SK-N-SH (cell line): ENCODE measurements at regions not wholly inside any gene's neighbourhood (a gene's known extent, or its start where the extent isn't known, plus 50 kb on each side); places are given as distances from the start of the nearest gene placed in this dataset.

Experiments used
- CTCF ChIA-PET: fragments of 300-600, 350-600 bp; formaldehyde crosslinking; extraction: SDS; loops from one replicate; lab custom pipeline; 2021; lab: Yijun Ruan, JAX
- POLR2A ChIA-PET: fragments of 350-600 bp; sonication (Branson Sonifier 250); formaldehyde crosslinking; extraction: SDS; loops from one replicate; lab custom pipeline; 2020; ENCODE audit warnings: antibody characterized with exemption, inconsistent platforms; lab: Yijun Ruan, JAX
- DNase-seq: peaks from one replicate; pipeline ENCODE4 v3.0.0; 2012
- H2AFZ ChIP-seq: fragments of 200-600 bp; sonication (generic); 2 replicates; pipeline ENCODE4 v1.8.1; 2016; ENCODE audit warnings: antibody characterized with exemption, mild to moderate bottlenecking, low read depth
- H3F3A ChIP-seq: fragments of 200-600 bp; sonication (generic); replicated peaks from 2 replicates; pipeline ENCODE3; 2016; ENCODE audit warnings: antibody characterized with exemption, mild to moderate bottlenecking; ENCODE audit not compliant: insufficient read depth
- H3K27ac ChIP-seq, 2 experiments: fragments of 200-500 bp in 1 of 2; fragments of 200-600 bp in 1 of 2; sonication (Bioruptor generic) in 1 of 2; sonication (generic), shearing (Covaris generic) in 1 of 2; 2 replicates each; pipeline versions ENCODE4 v1.5.1 to v1.6.1; 2014 to 2016; ENCODE audit warnings: low read depth in 2 of 2, inconsistent platforms in 1 of 2, low read length in 1 of 2, mild to moderate bottlenecking in 1 of 2, mixed read lengths in 1 of 2
- H3K27me3 ChIP-seq: fragments of 200-600 bp; sonication (generic), shearing (Covaris generic); 2 replicates; pipeline ENCODE4 v1.6.1; 2016; ENCODE audit warnings: mixed run types; ENCODE audit not compliant: insufficient read depth
- H3K36me3 ChIP-seq, 2 experiments: fragments of 200-500 bp in 1 of 2; fragments of 200-600 bp in 1 of 2; sonication (Bioruptor generic) in 1 of 2; sonication (generic) in 1 of 2; replicated peaks in 1 of 2; 2 replicates each; pipeline versions ENCODE3 to v1.5.1; 2014 to 2016; ENCODE audit warnings: low read length in 1 of 2, mild to moderate bottlenecking in 1 of 2; ENCODE audit not compliant: insufficient read depth in 2 of 2, control insufficient read depth in 1 of 2
- H3K4me1 ChIP-seq, 2 experiments: fragments of 200-500 bp in 1 of 2; fragments of 200-600 bp in 1 of 2; sonication (Bioruptor generic) in 1 of 2; sonication (generic), shearing (Covaris generic) in 1 of 2; 2 replicates each; pipeline versions ENCODE4 v1.5.1 to v1.6.1; 2014 to 2016; ENCODE audit warnings: low read depth in 1 of 2, low read length in 1 of 2, mixed run types in 1 of 2; ENCODE audit not compliant: insufficient read depth in 2 of 2, control insufficient read depth in 1 of 2
- H3K4me2 ChIP-seq: fragments of 200-600 bp; sonication (generic), shearing (Covaris generic); 2 replicates; pipeline ENCODE4 v1.6.1; 2017; ENCODE audit warnings: mixed run types
- H3K4me3 ChIP-seq, 2 experiments: fragments of 200-500 bp in 1 of 2; fragments of 200-600 bp in 1 of 2; sonication (Bioruptor generic) in 1 of 2; sonication (generic), shearing (Covaris generic) in 1 of 2; 2 replicates each; pipeline versions ENCODE4 v1.5.1 to v1.8.1; 2014 to 2016; ENCODE audit warnings: low read depth in 2 of 2, inconsistent platforms in 1 of 2, low read length in 1 of 2, mild to moderate bottlenecking in 1 of 2, mixed read lengths in 1 of 2, moderate library complexity in 1 of 2
- H3K79me2 ChIP-seq: fragments of 200-600 bp; sonication (generic); 2 replicates; pipeline ENCODE4 v1.8.1; 2017; ENCODE audit warnings: mild to moderate bottlenecking; ENCODE audit not compliant: insufficient read depth
- H3K9ac ChIP-seq: fragments of 200-600 bp; sonication (generic); 2 replicates; pipeline ENCODE4 v1.6.1; 2017; ENCODE audit warnings: mixed run types
- H3K9me2 ChIP-seq: fragments of 200-600 bp; sonication (generic); 2 replicates; pipeline ENCODE4 v1.6.1; 2017; ENCODE audit warnings: mixed run types
- H3K9me3 ChIP-seq: fragments of 200-600 bp; sonication (generic); 2 replicates; pipeline ENCODE4 v1.6.1; 2017; ENCODE audit warnings: mixed run types, mild to moderate bottlenecking, moderate library complexity
- H4K20me1 ChIP-seq: fragments of 200-600 bp; sonication (generic); 2 replicates; pipeline ENCODE4 v1.6.1; 2017; ENCODE audit warnings: mild to moderate bottlenecking, mixed run types; ENCODE audit not compliant: insufficient read depth
- CHD2 ChIP-seq: fragments of 150-350 bp; IDR thresholded peaks from 2 replicates; pipeline ENCODE4 v1.6.1; 2018; ENCODE audit warnings: low read length; ENCODE audit not compliant: partially characterized antibody
- ELF1 ChIP-seq: IDR thresholded peaks from 2 replicates; pipeline ENCODE4 v1.4.0; 2012
- FOSL2 ChIP-seq: IDR thresholded peaks from 2 replicates; pipeline ENCODE4 v1.4.0; 2012; ENCODE audit warnings: low read depth, mild to moderate bottlenecking, moderate library complexity, borderline replicate concordance
- FOXJ3 ChIP-seq: sonication (generic); formaldehyde crosslinking; IDR thresholded peaks from 2 replicates; pipeline ENCODE4 v1.5.1; 2020; ENCODE audit warnings: mild to moderate bottlenecking, missing genetic modification reagents
- FOXM1 ChIP-seq: IDR thresholded peaks from 2 replicates; pipeline ENCODE4 v1.4.0; 2012; ENCODE audit warnings: low read depth, mild to moderate bottlenecking
- JUND ChIP-seq: IDR thresholded peaks from 2 replicates; pipeline ENCODE4 v1.4.0; 2012
- MEF2A ChIP-seq: IDR thresholded peaks from 2 replicates; pipeline ENCODE4 v1.4.0; 2012; ENCODE audit warnings: low read depth, borderline replicate concordance
- NRF1 ChIP-seq: IDR thresholded peaks from 2 replicates; pipeline ENCODE4 v1.6.1; 2012; ENCODE audit warnings: low read depth, mild to moderate bottlenecking, low read length
- POLR2AphosphoS5 ChIP-seq: IDR thresholded peaks from 2 replicates; pipeline ENCODE4 v1.6.1; 2012; ENCODE audit warnings: low read depth, low read length
- TAF1 ChIP-seq: IDR thresholded peaks from 2 replicates; pipeline ENCODE4 v1.6.1; 2012; ENCODE audit warnings: low read depth, mild to moderate bottlenecking, low read length, moderate library complexity, borderline replicate concordance
- TCF12 ChIP-seq: IDR thresholded peaks from 2 replicates; pipeline ENCODE4 v1.4.0; 2012
- WGBS: methylation state at CpG from one replicate; pipeline ENCODE4 v1.1.6; 2017; ENCODE audit warnings: low lambda C conversion rate; 5-methylcytosine and 5-hydroxymethylcytosine counted together
- TF ChIP-seq, protein P1 (sequence below): IDR thresholded peaks from 2 replicates; pipeline ENCODE4 v1.4.0; 2012; ENCODE audit warnings: low read depth, borderline replicate concordance
- TF ChIP-seq, protein P2 (sequence below): IDR thresholded peaks from 2 replicates; pipeline ENCODE4 v1.4.0; 2012; ENCODE audit warnings: low read depth

DNA sequence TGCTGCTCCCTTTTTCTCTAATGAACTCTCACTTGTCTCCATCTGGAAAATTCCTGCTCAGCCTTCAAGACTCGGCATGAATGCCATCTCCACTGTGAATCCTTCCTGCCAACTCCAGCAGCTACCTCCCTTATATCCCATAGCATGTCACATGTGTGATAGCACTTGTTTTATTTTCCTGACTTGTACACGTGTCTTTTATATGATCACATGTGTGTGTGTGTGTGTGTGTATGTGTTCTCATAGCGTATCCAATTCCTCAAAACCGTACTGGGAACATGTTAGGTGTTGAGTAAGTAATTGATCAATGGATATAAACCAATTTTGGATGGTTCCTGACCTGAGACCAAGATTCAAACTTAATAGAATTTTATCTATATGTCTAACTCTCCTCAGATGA is 1107.7 kb downstream of the GALC start:
- POLR2A ChIA-PET = no interaction called here
- no peak for TF ChIP-seq ELF1
- TF ChIP-seq, protein P1, sequence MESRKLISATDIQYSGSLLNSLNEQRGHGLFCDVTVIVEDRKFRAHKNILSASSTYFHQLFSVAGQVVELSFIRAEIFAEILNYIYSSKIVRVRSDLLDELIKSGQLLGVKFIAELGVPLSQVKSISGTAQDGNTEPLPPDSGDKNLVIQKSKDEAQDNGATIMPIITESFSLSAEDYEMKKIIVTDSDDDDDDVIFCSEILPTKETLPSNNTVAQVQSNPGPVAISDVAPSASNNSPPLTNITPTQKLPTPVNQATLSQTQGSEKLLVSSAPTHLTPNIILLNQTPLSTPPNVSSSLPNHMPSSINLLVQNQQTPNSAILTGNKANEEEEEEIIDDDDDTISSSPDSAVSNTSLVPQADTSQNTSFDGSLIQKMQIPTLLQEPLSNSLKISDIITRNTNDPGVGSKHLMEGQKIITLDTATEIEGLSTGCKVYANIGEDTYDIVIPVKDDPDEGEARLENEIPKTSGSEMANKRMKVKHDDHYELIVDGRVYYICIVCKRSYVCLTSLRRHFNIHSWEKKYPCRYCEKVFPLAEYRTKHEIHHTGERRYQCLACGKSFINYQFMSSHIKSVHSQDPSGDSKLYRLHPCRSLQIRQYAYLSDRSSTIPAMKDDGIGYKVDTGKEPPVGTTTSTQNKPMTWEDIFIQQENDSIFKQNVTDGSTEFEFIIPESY = no peak
- TF ChIP-seq CHD2 = no peak
- no peak for TF ChIP-seq FOSL2
- TF ChIP-seq NRF1 = no peak
- TF ChIP-seq JUND = no peak
- WGBS = 5% methylated on average over 4 of the region's 4 CpGs

DNA sequence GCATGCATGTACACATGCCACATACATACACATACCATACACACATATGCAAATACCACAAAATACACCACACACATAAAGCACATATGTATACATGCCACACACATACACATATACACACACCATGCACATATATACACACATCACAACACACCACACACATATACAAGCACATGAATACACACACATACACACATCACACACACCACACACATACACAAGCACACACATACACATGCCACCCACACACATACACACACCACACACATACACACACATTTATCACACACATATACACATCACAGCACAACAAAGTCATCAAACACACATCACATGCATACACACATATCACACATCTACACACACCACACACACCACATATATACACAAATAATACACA is 1108.5 kb downstream of the GALC start:
- H3K79me2 ChIP-seq = no peaks in the 10 kb centered on the region
- ChIA-PET POLR2A (no interaction called here), CTCF (no interaction called here)
- H3K4me3 ChIP-seq = no peak overlapping the region
- no peaks in the 10 kb centered on the region for H3K9me3 ChIP-seq
- H3K9ac ChIP-seq = no peak overlapping the region
- H3K9me2 ChIP-seq = no peaks in the 10 kb centered on the region
- H3K4me1 ChIP-seq = no peaks in the 10 kb centered on the region
- H3K27me3 ChIP-seq = no peaks in the 10 kb centered on the region
- no peak for TF ChIP-seq POLR2AphosphoS5
- TF ChIP-seq, protein P1 = no peak
- no peak for TF ChIP-seq FOXJ3 (CRISPR knock-in tag)
- TF ChIP-seq ELF1 = no peak
- no peaks in the 10 kb centered on the region for H3K36me3 ChIP-seq
- H3K27ac ChIP-seq = no peak overlapping the region
- H3K4me2 ChIP-seq = no peak overlapping the region
- H2AFZ ChIP-seq = no peak overlapping the region
- DNase-seq = no peak
- H4K20me1 ChIP-seq = no peaks in the 10 kb centered on the region
- no peaks in the 10 kb centered on the region for H3F3A ChIP-seq

More for the DNA sequence above, 1107.7 kb downstream of the GALC start:
- Histone ChIP-seq H3K4me1 (no peaks in the 10 kb centered on the region), H3K4me2 (no peak overlapping the region), H3K9me2 (no peaks in the 10 kb centered on the region), H3K9me3 (no peaks in the 10 kb centered on the region), H3K79me2 (no peaks in the 10 kb centered on the region), H3K27me3 (no peaks in the 10 kb centered on the region), H3K36me3 (no peaks in the 10 kb centered on the region), H2AFZ (no peak overlapping the region), H4K20me1 (no peaks in the 10 kb centered on the region), H3K27ac (no peak overlapping the region), H3K4me3 (no peak overlapping the region), H3F3A (no peaks in the 10 kb centered on the region), H3K9ac (no peak overlapping the region)
- CTCF ChIA-PET = interaction anchor here (1.3 kb wide), 1 partner anchor 10 kb away, joined by 3 read pairs; no protein-coding TSS in a partner anchor
- no peak for DNase-seq

DNA sequence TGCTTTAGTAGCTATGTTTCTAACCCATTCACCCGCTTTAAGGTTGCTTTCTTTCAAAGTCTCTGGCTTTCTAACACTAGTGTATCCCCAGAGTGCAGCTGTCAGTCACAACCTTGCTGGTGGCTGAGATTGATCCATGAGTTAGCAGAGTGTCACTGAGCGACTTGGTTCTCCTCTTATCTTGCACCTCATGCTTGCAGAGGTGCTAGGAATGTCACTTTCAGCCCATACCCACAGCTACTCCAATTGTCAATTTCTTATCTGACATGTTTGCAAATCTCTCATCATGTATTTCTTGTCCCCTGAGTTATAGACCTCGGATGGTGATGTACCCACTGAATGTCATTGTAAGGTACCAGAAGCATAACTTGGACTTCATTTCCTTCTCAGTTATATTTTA is 1110.2 kb downstream of the GALC start:
- no peak overlapping the region for H3K27ac ChIP-seq
- H4K20me1 ChIP-seq = no peaks in the 10 kb centered on the region
- TF ChIP-seq TCF12 (no peak), ELF1 (no peak), NRF1 (no peak), POLR2AphosphoS5 (no peak), JUND (no peak), MEF2A (no peak), FOXM1 (no peak), TAF1 (no peak)
- TF ChIP-seq, protein P2, sequence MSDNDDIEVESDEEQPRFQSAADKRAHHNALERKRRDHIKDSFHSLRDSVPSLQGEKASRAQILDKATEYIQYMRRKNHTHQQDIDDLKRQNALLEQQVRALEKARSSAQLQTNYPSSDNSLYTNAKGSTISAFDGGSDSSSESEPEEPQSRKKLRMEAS = no peak
- TF ChIP-seq, protein P1 = no peak
- no peaks in the 10 kb centered on the region for H3F3A ChIP-seq
- no peak overlapping the region for H2AFZ ChIP-seq
- 0% methylated on average over 2 of the region's 3 CpGs for WGBS
- H3K36me3 ChIP-seq = no peaks in the 10 kb centered on the region
- H3K9me2 ChIP-seq = no peaks in the 10 kb centered on the region
- no peak for DNase-seq
- H3K27me3 ChIP-seq = no peaks in the 10 kb centered on the region
- ChIA-PET POLR2A (no interaction called here), CTCF (no interaction called here)
- H3K9ac ChIP-seq = no peak overlapping the region
- no peaks in the 10 kb centered on the region for H3K79me2 ChIP-seq
- H3K4me1 ChIP-seq = no peaks in the 10 kb centered on the region
- no peaks in the 10 kb centered on the region for H3K9me3 ChIP-seq
- H3K4me2 ChIP-seq = no peak overlapping the region
- H3K4me3 ChIP-seq = no peak overlapping the region
